AG04449 (cell line): ENCODE measurements at regions not wholly inside any gene's neighbourhood (a gene's known extent, or its start where the extent isn't known, plus 50 kb on each side); places are given as distances from the start of the nearest gene placed in this dataset.
"Not testable (repeated sequence)": the region's sequence is repeated elsewhere in the genome, so short reads cannot be mapped to it uniquely, and the experiment has no call there.

ENCODE experiments used
- CTCF ChIA-PET: fragments of 350-600 bp; formaldehyde crosslinking; extraction: SDS; loops from one replicate; lab custom pipeline; 2021; ENCODE audit warnings: antibody characterized with exemption; lab: Yijun Ruan, JAX
- POLR2A ChIA-PET: fragments of 400-600, 350-600 bp; formaldehyde crosslinking; extraction: SDS; loops from one replicate; lab custom pipeline; 2020; ENCODE audit warnings: antibody characterized with exemption, inconsistent platforms; lab: Yijun Ruan, JAX
- DNase-seq: peaks from one replicate; pipeline ENCODE4 v3.0.0-alpha.2; 2010; ENCODE audit warnings: low read depth, low spot score
- H3K4me3 ChIP-seq: 2 replicates; pipeline ENCODE4 v1.5.1; 2011; ENCODE audit warnings: low read depth, mild to moderate bottlenecking, control low read depth, low read length
- CTCF ChIP-seq: IDR thresholded peaks from one replicate; pipeline ENCODE4 v1.5.1; 2011; ENCODE audit warnings: mild to moderate bottlenecking, moderate library complexity, low read length, control low read depth, inconsistent platforms; ENCODE audit not compliant: insufficient read depth; ENCODE audit errors: missing control alignments

DNA sequence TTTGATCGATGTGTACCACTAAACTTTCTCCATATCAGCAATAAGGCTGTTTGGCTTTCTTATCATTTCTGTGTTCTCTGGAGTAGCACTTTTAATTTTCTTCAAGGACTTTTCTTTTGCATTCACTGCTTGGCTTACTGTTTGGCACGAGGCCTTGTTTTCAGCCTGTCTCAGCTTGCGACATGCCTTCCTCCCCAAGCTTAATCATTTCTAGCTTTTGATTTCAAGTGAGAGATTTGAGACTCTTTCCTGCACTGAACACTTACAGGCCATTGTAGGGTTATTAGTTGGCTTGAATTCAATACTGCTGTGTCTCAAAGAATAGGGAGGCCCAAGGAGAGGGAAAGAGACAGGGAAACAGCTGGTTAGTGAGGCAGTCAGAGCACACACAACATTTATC lies 120.6 kb upstream of the KCND3 start:
- H3K4me3 ChIP-seq, result no peak overlapping the region
- TF ChIP-seq CTCF, result no peak
- ChIA-PET CTCF (no interaction called here), POLR2A (no interaction called here)
- DNase-seq, result no peak

DNA sequence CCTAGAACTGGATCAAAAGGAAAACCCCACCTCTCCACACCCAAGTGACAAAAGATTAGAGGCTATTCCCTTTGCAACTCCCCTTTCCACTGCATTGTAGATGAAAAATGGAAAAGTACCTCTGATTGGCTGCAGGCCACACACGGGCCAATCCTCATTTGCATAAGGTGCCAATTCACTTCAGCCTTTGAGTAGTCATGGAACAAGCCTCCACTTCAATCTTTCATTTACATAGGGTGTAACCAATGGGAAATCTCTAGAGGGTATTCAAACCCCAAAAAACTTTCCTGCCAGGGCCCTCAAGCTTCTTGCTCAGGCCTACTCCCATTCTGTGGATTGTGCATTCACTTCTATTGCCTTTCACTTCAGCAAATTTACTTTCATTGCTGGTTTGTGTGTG lies 122.3 kb upstream of the KCND3 start:
- no peak overlapping the region for H3K4me3 ChIP-seq
- POLR2A ChIA-PET, result no interaction called here
- CTCF ChIA-PET, result no interaction called here
- TF ChIP-seq CTCF, result no peak
- DNase-seq, result no peak

GRCh38 chr1:112114540-112114939 lies 125.1 kb upstream of the KCND3 start:
- POLR2A ChIA-PET, result no interaction called here
- CTCF ChIA-PET, result no interaction called here
- DNase-seq, result no peak
- TF ChIP-seq CTCF, result no peak
- no peak overlapping the region for H3K4me3 ChIP-seq

- TF ChIP-seq CTCF, result no peak
Measured at GRCh38 chr1:112126598-112126997, 137.1 kb upstream of the KCND3 start.

GRCh38 chr1:112127606-112128005 lies 138.1 kb upstream of the KCND3 start:
- CTCF ChIA-PET, POLR2A ChIA-PET, H3K4me3 ChIP-seq: not testable (repeated sequence)

More at GRCh38 chr1:112126598-112126997, 137.1 kb upstream of the KCND3 start:
- DNase-seq, result no peak
- no peak overlapping the region for H3K4me3 ChIP-seq
- ChIA-PET POLR2A (no interaction called here), CTCF (no interaction called here)

DNA sequence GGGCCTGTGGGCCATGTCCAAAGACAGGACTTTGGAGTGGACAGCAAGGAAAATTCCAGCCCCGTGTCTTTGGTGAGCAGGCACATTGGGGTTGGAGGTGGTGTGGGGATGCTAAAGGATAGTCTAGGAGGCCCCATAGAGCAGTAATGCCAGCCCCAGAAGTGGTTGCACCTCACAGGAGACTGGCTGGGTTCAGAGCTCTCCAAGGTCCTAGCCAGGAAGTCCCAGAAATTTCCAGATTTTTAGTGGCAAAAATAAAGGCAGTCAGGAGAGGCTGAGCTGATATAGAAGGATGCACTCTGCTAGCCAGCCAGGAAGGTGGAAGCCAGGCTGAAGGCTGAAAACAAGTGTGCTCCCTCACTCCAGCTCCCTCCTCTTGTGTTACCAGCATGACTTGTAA lies 144.0 kb upstream of the KCND3 start:
- CTCF ChIA-PET, result no interaction called here

More at GRCh38 chr1:112127606-112128005, 138.1 kb upstream of the KCND3 start:
- DNase-seq, result not testable (repeated sequence)

More for the DNA sequence above, 144.0 kb upstream of the KCND3 start:
- DNase-seq, result no peak
- POLR2A ChIA-PET, result no interaction called here
- H3K4me3 ChIP-seq, result no peak overlapping the region
- TF ChIP-seq CTCF, result no peak
